Neural cell (in vitro differentiated cells): ENCODE measurements at regions not wholly inside any gene's neighbourhood (a gene's known extent, or its start where the extent isn't known, plus 50 kb on each side); places are given as distances from the start of the nearest gene placed in this dataset.

ENCODE experiments used
- EZH2 ChIP-seq: fragments of 200-600, 300-800 bp; shearing (Covaris generic), sonication (generic); IDR thresholded peaks from 2 replicates; pipeline ENCODE4 v1.6.1; 2014; ENCODE audit warnings: antibody characterized with exemption, low read length, borderline replicate concordance, mild to moderate bottlenecking; ENCODE audit not compliant: insufficient read depth, poor library complexity, severe bottlenecking
- POLR2AphosphoS5 ChIP-seq: IDR thresholded peaks from 2 replicates; pipeline ENCODE4 v1.6.1; 2012
- RAD21 ChIP-seq: fragments of 450-650 bp; conservative IDR thresholded peaks from 2 replicates; pipeline ENCODE4 v1.6.1; 2014; ENCODE audit warnings: antibody characterized with exemption, mild to moderate bottlenecking, moderate library complexity
- SMC3 ChIP-seq: fragments of 450-650 bp; conservative IDR thresholded peaks from 2 replicates; pipeline ENCODE4 v1.6.1; 2014; ENCODE audit warnings: antibody characterized with exemption, mild to moderate bottlenecking, moderate library complexity; ENCODE audit not compliant: poor library complexity
- TAF1 ChIP-seq: IDR thresholded peaks from 2 replicates; pipeline ENCODE4 v1.6.1; 2012; ENCODE audit warnings: low read depth
- TF ChIP-seq, protein P1 (sequence below): IDR thresholded peaks from 2 replicates; pipeline ENCODE4 v1.6.1; 2012; ENCODE audit warnings: borderline replicate concordance
- TF ChIP-seq, protein P2 (sequence below): fragments of 450-650 bp; IDR thresholded peaks from 2 replicates; pipeline ENCODE4 v1.5.1; 2014; ENCODE audit warnings: antibody characterized with exemption, mild to moderate bottlenecking, moderate library complexity; ENCODE audit not compliant: poor library complexity, severe bottlenecking

DNA sequence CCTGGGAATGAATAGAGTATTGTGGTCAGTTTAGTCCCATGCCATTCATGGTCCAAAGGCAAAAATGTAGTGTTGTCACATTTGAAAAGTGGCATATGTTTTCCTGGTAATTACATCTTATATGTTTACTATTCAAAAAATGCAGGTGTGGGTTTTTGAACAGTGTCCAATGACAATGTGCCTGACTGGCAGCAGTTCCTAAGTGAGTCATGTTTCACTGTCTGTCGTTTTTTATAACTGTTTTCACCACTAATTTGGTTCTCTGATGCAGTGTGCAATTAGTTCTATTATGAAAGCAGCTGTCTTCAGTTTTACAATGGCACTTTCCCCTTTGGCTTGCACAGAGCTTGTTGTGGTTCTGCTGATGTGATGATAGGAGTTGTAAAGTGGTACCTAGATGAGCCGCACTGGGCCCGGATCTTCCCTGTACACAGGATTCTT, 162.3 kb downstream of the SEM1 start:
- TF ChIP-seq, protein P1, sequence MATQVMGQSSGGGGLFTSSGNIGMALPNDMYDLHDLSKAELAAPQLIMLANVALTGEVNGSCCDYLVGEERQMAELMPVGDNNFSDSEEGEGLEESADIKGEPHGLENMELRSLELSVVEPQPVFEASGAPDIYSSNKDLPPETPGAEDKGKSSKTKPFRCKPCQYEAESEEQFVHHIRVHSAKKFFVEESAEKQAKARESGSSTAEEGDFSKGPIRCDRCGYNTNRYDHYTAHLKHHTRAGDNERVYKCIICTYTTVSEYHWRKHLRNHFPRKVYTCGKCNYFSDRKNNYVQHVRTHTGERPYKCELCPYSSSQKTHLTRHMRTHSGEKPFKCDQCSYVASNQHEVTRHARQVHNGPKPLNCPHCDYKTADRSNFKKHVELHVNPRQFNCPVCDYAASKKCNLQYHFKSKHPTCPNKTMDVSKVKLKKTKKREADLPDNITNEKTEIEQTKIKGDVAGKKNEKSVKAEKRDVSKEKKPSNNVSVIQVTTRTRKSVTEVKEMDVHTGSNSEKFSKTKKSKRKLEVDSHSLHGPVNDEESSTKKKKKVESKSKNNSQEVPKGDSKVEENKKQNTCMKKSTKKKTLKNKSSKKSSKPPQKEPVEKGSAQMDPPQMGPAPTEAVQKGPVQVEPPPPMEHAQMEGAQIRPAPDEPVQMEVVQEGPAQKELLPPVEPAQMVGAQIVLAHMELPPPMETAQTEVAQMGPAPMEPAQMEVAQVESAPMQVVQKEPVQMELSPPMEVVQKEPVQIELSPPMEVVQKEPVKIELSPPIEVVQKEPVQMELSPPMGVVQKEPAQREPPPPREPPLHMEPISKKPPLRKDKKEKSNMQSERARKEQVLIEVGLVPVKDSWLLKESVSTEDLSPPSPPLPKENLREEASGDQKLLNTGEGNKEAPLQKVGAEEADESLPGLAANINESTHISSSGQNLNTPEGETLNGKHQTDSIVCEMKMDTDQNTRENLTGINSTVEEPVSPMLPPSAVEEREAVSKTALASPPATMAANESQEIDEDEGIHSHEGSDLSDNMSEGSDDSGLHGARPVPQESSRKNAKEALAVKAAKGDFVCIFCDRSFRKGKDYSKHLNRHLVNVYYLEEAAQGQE: no peak
- TF ChIP-seq SMC3 (no peak), RAD21 (no peak), EZH2 (no peak), POLR2AphosphoS5 (no peak), TAF1 (no peak)
- TF ChIP-seq, protein P2, sequence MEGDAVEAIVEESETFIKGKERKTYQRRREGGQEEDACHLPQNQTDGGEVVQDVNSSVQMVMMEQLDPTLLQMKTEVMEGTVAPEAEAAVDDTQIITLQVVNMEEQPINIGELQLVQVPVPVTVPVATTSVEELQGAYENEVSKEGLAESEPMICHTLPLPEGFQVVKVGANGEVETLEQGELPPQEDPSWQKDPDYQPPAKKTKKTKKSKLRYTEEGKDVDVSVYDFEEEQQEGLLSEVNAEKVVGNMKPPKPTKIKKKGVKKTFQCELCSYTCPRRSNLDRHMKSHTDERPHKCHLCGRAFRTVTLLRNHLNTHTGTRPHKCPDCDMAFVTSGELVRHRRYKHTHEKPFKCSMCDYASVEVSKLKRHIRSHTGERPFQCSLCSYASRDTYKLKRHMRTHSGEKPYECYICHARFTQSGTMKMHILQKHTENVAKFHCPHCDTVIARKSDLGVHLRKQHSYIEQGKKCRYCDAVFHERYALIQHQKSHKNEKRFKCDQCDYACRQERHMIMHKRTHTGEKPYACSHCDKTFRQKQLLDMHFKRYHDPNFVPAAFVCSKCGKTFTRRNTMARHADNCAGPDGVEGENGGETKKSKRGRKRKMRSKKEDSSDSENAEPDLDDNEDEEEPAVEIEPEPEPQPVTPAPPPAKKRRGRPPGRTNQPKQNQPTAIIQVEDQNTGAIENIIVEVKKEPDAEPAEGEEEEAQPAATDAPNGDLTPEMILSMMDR: no peak
